Immature natural killer cell (primary cell): ENCODE measurements at regions not wholly inside any gene's neighbourhood (a gene's known extent, or its start where the extent isn't known, plus 50 kb on each side); places are given as distances from the start of the nearest gene placed in this dataset.

ENCODE experiments used
- DNase-seq, 3 donors: peaks; one replicate each; pipeline ENCODE4 v3.0.0; 2022; ENCODE audit warnings: mixed read lengths in 1 of 3
- H3K27ac Mint-ChIP-seq, 6 donors: one replicate each; pipeline ENCODE4 v1.8.0; 2020; ENCODE audit warnings: mixed read lengths in 6 of 6, mild to moderate bottlenecking in 5 of 6, inconsistent platforms in 4 of 6, moderate library complexity in 3 of 6
- H3K27me3 Mint-ChIP-seq, 3 donors: one replicate each; pipeline ENCODE4 v1.8.0; 2020 to 2021; ENCODE audit warnings: low read depth in 3 of 3, mild to moderate bottlenecking in 3 of 3, mixed read lengths in 3 of 3, moderate library complexity in 3 of 3, inconsistent platforms in 1 of 3
- H3K36me3 Mint-ChIP-seq, 3 donors: one replicate each; pipeline ENCODE4 v1.8.0; 2020; ENCODE audit warnings: mixed read lengths in 3 of 3, inconsistent platforms in 2 of 3, mild to moderate bottlenecking in 2 of 3
- H3K4me1 Mint-ChIP-seq, 2 donors: one replicate each; pipeline ENCODE4 v1.8.0; 2020; ENCODE audit warnings: inconsistent platforms in 2 of 2, mild to moderate bottlenecking in 2 of 2, mixed read lengths in 2 of 2, moderate library complexity in 1 of 2
- H3K4me3 Mint-ChIP-seq, 5 donors: one replicate each; pipeline ENCODE4 v1.8.0; 2020; ENCODE audit warnings: mild to moderate bottlenecking in 5 of 5, mixed read lengths in 5 of 5, inconsistent platforms in 3 of 5, moderate library complexity in 3 of 5
- H3K9me3 Mint-ChIP-seq, 6 donors: one replicate each; pipeline ENCODE4 v1.8.0; 2020; ENCODE audit warnings: mild to moderate bottlenecking in 6 of 6, mixed read lengths in 6 of 6, inconsistent platforms in 4 of 6, moderate library complexity in 3 of 6

GRCh38 chr12:92295523-92295922 lies 149.9 kb upstream of the BTG1 start:
- H3K27ac Mint-ChIP-seq: no peak overlapping the region
- no peak for DNase-seq
- H3K4me1 Mint-ChIP-seq: peaks cover 8 to 14% of the 10 kb centered on the region in 2 donors
- peaks cover 0 to 2% (median 0%) of the 10 kb centered on the region in 3 donors for H3K27me3 Mint-ChIP-seq
- no peaks in the 10 kb centered on the region for H3K9me3 Mint-ChIP-seq
- H3K4me3 Mint-ChIP-seq: no peak overlapping the region
- no peaks in the 10 kb centered on the region for H3K36me3 Mint-ChIP-seq

DNA sequence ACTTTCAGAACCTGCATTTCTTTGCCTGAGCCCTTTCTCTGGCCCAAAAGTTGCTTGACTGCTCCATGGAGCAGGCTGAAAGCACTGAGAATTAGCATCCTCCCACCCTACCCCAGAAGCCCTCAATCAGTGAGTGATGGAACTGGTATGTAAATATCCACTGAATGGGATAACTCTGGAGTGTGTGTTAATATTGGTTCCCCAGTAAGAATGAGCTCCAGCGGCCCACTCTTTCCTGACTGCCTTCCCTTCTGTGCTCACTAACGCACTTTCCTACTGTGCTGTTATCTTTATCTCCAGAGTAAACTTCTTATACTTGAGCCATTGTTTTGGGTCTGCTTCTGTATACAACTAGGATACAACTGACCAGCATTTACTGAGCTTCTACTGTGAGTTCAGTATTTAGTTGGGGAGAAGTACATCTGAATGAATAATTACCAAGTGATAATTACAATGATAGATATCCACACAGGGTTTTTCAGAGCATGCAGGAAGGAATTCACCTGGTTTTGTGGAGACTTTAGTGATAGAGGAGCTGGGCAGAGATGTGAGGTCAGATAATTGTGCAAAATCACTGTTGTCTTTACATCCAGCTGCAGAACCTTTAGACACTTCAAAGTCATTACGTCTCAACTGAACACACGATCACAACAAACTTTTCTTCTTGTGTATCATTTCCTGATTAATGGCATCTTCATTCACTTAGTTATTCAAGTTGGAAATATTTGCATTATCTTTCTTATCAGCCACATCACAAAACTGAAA lies 149.2 kb upstream of the BTG1 start:
- Mint-ChIP-seq H3K4me3 (no peak overlapping the region), H3K4me1 (peaks cover 8 to 14% of the 10 kb centered on the region in 2 donors), H3K9me3 (no peaks in the 10 kb centered on the region), H3K27ac (no peak overlapping the region), H3K36me3 (no peaks in the 10 kb centered on the region), H3K27me3 (peaks cover 0 to 2% (median 0%) of the 10 kb centered on the region in 3 donors)
- no peak for DNase-seq

- H3K4me3 Mint-ChIP-seq: no peak overlapping the region
- no peak overlapping the region for H3K27ac Mint-ChIP-seq
- H3K9me3 Mint-ChIP-seq: no peaks in the 10 kb centered on the region
- DNase-seq: no peak
- peaks cover 0 to 2% (median 0%) of the 10 kb centered on the region in 3 donors for H3K27me3 Mint-ChIP-seq
- H3K36me3 Mint-ChIP-seq: no peaks in the 10 kb centered on the region
- H3K4me1 Mint-ChIP-seq: no peaks in the 10 kb centered on the region
Measured at GRCh38 chr12:92292016-92292415, 146.4 kb upstream of the BTG1 start.

DNA sequence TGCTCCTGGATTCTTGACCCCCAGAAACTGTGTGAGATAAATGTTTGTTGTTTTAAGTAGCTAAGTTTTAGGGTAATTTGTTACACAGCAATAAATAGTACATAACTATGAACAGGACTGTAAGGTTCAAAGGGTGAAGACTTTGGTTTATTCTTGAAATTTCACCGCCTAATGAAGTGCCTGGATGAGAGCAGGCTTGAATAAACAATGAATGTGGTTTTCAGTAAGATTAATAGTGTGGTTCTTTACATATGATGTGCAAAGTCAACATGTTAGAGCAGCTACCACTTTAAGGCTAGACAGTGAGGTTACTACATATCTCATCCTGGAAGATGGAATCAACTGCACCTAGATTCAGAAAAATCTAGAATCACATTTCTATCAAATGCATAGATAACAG lies 145.2 kb upstream of the BTG1 start:
- no peaks in the 10 kb centered on the region for H3K4me1 Mint-ChIP-seq
- peak overlapping the region in 1 of 6 donors; percentile 40 for H3K27ac Mint-ChIP-seq

DNA sequence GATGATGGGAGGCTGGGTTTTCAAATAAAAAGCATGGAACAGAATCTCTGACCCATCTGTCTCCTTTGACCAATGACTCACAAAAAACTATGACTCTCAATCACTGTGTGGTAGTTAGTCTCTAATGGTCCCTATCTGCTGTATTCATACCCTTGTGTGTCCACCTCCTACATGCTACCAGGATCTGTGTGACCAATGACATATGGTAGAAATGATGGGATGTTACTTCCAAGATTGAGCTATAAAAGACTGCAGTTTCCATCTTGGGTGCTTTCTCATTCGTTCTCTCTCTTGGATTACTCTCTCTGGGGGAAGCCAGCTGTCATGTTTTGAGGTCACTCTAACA lies 144.7 kb upstream of the BTG1 start:
- Mint-ChIP-seq H3K27me3 (peaks cover 0 to 1% (median 0%) of the 10 kb centered on the region in 3 donors), H3K4me1 (no peaks in the 10 kb centered on the region), H3K27ac (peak overlapping the region in 1 of 6 donors; percentile 0), H3K9me3 (no peaks in the 10 kb centered on the region), H3K4me3 (no peak overlapping the region), H3K36me3 (no peaks in the 10 kb centered on the region)
- no peak for DNase-seq

More for the DNA sequence above, 145.2 kb upstream of the BTG1 start:
- Mint-ChIP-seq H3K4me3 (no peak overlapping the region), H3K36me3 (no peaks in the 10 kb centered on the region), H3K27me3 (no peaks in the 10 kb centered on the region), H3K9me3 (no peaks in the 10 kb centered on the region)
- DNase-seq: no peak

- Mint-ChIP-seq H3K4me1 (no peaks in the 10 kb centered on the region), H3K36me3 (no peaks in the 10 kb centered on the region), H3K27ac (no peak overlapping the region), H3K4me3 (no peak overlapping the region), H3K27me3 (peaks cover 0 to 1% (median 0%) of the 10 kb centered on the region in 3 donors), H3K9me3 (no peaks in the 10 kb centered on the region)
- no peak for DNase-seq
Measured at GRCh38 chr12:92289629-92290349, 144.1 kb upstream of the BTG1 start.

- peaks cover 0 to 2% (median 1%) of the 10 kb centered on the region in 3 donors for H3K27me3 Mint-ChIP-seq
- H3K36me3 Mint-ChIP-seq: no peaks in the 10 kb centered on the region
- no peaks in the 10 kb centered on the region for H3K4me1 Mint-ChIP-seq
- H3K4me3 Mint-ChIP-seq: no peak overlapping the region
- no peaks in the 10 kb centered on the region for H3K9me3 Mint-ChIP-seq
- no peak for DNase-seq
- H3K27ac Mint-ChIP-seq: no peak overlapping the region
Measured at GRCh38 chr12:92288561-92288960, 142.9 kb upstream of the BTG1 start.

DNA sequence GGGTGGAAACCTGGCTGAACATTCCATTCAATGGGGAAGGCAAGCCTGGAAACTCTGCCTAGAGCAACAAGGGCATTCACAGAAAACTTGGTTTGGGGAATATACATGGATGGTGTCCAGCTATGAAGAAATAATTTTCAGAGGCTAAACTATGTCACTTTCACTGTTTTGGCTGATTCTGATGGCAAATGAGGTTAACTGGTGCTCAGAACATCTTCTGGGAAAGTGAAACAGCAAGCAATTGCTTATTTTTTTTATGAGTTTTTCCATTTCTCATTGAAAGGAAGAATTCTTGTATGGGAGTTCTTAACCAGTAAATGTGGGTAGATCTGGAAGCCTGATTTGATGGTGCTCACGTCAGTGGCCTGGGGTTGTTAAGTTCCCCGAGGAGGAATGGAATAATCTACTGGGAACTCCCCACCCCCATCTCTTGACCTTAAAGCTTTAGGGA lies 132.8 kb upstream of the BTG1 start:
- Mint-ChIP-seq H3K36me3 (peaks cover 0 to 3% (median 0%) of the 10 kb centered on the region in 3 donors), H3K27ac (no peak overlapping the region), H3K9me3 (no peaks in the 10 kb centered on the region), H3K4me1 (no peaks in the 10 kb centered on the region), H3K4me3 (no peak overlapping the region), H3K27me3 (peaks cover 0 to 2% (median 2%) of the 10 kb centered on the region in 3 donors)
- no peak for DNase-seq

GRCh38 chr12:92277795-92278194 lies 132.1 kb upstream of the BTG1 start:
- Mint-ChIP-seq H3K9me3 (no peaks in the 10 kb centered on the region), H3K27ac (no peak overlapping the region), H3K4me3 (no peak overlapping the region), H3K36me3 (peaks cover 0 to 3% (median 0%) of the 10 kb centered on the region in 3 donors), H3K4me1 (no peaks in the 10 kb centered on the region), H3K27me3 (peaks cover 0 to 2% (median 2%) of the 10 kb centered on the region in 3 donors)
- DNase-seq: no peak

DNA sequence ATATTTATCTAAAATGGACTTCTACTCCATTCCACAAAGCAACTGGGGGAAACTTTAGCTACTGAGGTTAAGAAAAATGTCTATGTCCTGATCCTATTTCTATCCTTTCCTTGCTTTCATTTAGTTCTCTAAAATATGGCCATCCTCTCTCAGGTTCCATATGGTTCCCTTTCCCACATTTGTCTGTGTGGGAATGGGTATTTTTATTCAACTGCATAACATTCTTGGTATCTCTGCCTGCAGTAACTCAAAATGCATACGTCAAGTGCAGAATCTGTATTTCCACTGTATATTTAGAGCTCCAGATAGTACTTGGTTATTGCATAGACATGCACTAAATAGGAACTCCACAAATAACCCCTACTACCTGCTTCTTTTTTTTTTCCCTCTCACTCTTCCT lies 130.6 kb upstream of the BTG1 start:
- H3K36me3 Mint-ChIP-seq: peaks cover 0 to 3% (median 0%) of the 10 kb centered on the region in 3 donors
- H3K9me3 Mint-ChIP-seq: no peaks in the 10 kb centered on the region
- H3K27ac Mint-ChIP-seq: no peak overlapping the region

GRCh38 chr12:92275443-92276154 lies 130.0 kb upstream of the BTG1 start:
- H3K4me1 Mint-ChIP-seq: no peaks in the 10 kb centered on the region
- peaks cover 0 to 3% (median 0%) of the 10 kb centered on the region in 3 donors for H3K36me3 Mint-ChIP-seq
- DNase-seq: no peak
- H3K4me3 Mint-ChIP-seq: no peak overlapping the region
- H3K27me3 Mint-ChIP-seq: peaks cover 0 to 2% (median 0%) of the 10 kb centered on the region in 3 donors
- H3K9me3 Mint-ChIP-seq: no peaks in the 10 kb centered on the region
- H3K27ac Mint-ChIP-seq: no peak overlapping the region

More for the DNA sequence above, 130.6 kb upstream of the BTG1 start:
- no peaks in the 10 kb centered on the region for H3K4me1 Mint-ChIP-seq
- DNase-seq: no peak
- no peak overlapping the region for H3K4me3 Mint-ChIP-seq
- H3K27me3 Mint-ChIP-seq: peaks cover 0 to 2% (median 0%) of the 10 kb centered on the region in 3 donors

DNA sequence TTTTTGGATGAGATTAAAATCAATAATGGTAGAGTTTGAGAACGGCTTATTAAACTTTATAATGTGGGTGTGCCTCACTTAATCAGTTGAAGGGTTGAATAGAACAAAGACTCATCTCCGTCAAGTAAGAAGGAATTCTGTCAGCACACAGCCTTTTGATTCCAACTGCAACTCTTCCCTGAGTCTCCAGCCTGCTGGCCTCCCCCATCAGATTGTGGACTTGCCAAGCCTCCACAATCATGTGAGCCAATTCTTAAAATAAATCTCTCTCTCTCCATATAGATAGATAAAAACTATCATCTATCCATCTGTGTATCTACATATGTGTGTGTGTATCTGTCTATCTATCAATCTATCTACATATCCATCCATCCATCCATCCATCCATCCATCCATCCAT lies 127.4 kb upstream of the BTG1 start:
- Mint-ChIP-seq H3K27ac (no peak overlapping the region), H3K27me3 (peaks cover 0 to 2% (median 0%) of the 10 kb centered on the region in 3 donors), H3K4me3 (no peak overlapping the region), H3K4me1 (peaks cover 0 to 7% of the 10 kb centered on the region in 2 donors), H3K36me3 (peaks cover 0 to 3% (median 0%) of the 10 kb centered on the region in 3 donors), H3K9me3 (no peaks in the 10 kb centered on the region)
- DNase-seq: no peak

DNA sequence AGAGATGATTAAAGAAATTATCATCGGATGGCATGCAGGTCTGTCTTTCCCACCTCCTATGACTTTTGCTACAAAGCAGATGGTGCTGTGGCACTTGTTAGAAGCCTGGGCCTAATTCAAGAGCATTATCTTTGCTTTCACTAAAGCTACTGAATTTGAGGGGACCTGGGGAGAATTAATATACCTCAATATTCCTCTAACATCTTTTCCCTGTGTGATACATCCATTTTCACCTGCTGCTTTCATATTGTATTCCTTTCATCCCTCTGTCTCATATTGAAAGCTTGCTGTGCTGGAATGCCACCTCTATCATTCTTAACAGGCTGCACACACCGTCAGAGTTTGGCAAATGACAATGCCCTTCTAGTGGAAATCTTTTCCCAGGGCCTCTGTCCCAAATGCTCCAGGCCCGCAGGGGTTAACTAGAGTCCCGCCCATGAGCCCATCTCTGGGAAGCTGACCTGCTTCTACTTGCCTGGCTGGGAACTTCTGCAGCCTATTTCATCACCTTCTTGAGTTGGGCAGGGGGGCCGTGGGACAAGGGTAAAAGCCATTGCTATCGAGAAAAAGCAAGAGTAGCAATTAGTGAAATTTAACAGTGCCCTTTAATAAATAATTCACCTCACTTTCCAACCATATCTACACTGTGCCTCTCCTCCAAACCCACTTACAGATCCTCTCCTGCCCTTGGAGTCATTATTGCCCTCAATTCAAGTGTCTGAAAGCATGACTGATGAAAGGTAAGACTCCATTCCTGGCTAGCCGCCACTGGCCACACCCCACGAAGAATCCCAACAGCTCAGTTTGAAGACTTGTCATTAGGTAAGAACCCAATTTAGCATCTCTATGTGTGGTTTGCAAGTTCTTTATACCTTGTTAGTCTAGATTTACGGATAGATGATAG lies 126.7 kb upstream of the BTG1 start:
- no peak for DNase-seq
- Mint-ChIP-seq H3K4me1 (peaks cover 0 to 11% of the 10 kb centered on the region in 2 donors), H3K4me3 (no peak overlapping the region), H3K27ac (no peak overlapping the region), H3K9me3 (no peaks in the 10 kb centered on the region), H3K27me3 (peaks cover 0 to 2% (median 0%) of the 10 kb centered on the region in 3 donors), H3K36me3 (peaks cover 0 to 3% (median 0%) of the 10 kb centered on the region in 3 donors)
